ENCODE measurements at regions not wholly inside any gene's neighbourhood (a gene's known extent, or its start where the extent isn't known, plus 50 kb on each side); places are given as distances from the start of the nearest gene placed in this dataset.

DNA sequence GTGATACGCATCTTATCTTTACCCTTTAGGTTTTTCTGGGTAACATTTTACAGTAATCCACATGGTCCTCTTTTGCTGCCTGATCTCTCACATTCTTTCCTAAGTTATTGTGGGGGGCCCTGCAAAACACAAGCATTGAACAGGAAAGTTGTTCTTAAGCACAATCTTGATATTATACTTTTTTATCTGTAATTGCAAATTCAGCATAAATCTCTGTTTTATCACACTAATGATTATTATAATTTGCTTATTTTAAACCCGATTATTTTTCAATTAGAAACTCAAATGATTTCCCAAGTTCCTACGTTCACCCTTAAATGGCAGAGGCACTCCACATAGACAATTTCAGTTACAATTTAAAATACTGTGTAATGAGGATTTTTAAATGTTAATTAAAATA lies 386.0 kb upstream of the GYPC start:
- DNase-seq (no peak), ATAC-seq (ENCODE audit: low read depth) (no peak)
- ChIA-PET CTCF (no interaction called here), POLR2A (no interaction called here)
- no peaks in the 10 kb centered on the region for H3K27me3 ChIP-seq (replicated peaks in 1 of 4; ENCODE audit: control extremely low read depth in 1 of 4, control insufficient read depth in 3 of 4, insufficient read depth in 4 of 4, low read length in 3 of 4)
- no peaks in the 10 kb centered on the region for H3K4me1 ChIP-seq (ENCODE audit: control insufficient read depth in 2 of 2, insufficient read depth in 2 of 2, low read length in 2 of 2)
- no peaks in the 10 kb centered on the region for H4K20me1 ChIP-seq (ENCODE audit: control insufficient read depth, insufficient read depth, low read length, poor library complexity, severe bottlenecking)
- H3K79me2 ChIP-seq (ENCODE audit: control insufficient read depth, insufficient read depth, low read length): no peaks in the 10 kb centered on the region
- H2AFZ ChIP-seq (ENCODE audit: insufficient read depth, low read depth, low read length, poor library complexity, severe bottlenecking): no peak overlapping the region
- Mint-ChIP-seq H3K27ac (no peak overlapping the region), H3K4me3 (no peak overlapping the region), H3K9me3 (ENCODE audit: insufficient read depth) (no peaks in the 10 kb centered on the region), H3K27me3 (no peaks in the 10 kb centered on the region), H3K4me1 (no peaks in the 10 kb centered on the region)
- intact Hi-C loops (cut with micrococcal nuclease): no loop called here
- no peak overlapping the region for H3K4me2 ChIP-seq (replicated peaks; ENCODE audit: low read depth, low read length, poor library complexity, severe bottlenecking)
- no CpG with 5 or more reads among the region's 3 CpGs for WGBS (ENCODE audit: insufficient coverage)
- H3K9ac ChIP-seq (ENCODE audit: low read length): no peak overlapping the region
- no peak for TF ChIP-seq EZH2 (IDR thresholded peaks at IDR 0.05; ENCODE audit: borderline replicate concordance, insufficient read depth, low read depth, low read length, poor library complexity, severe bottlenecking)
- TF ChIP-seq, protein P1, sequence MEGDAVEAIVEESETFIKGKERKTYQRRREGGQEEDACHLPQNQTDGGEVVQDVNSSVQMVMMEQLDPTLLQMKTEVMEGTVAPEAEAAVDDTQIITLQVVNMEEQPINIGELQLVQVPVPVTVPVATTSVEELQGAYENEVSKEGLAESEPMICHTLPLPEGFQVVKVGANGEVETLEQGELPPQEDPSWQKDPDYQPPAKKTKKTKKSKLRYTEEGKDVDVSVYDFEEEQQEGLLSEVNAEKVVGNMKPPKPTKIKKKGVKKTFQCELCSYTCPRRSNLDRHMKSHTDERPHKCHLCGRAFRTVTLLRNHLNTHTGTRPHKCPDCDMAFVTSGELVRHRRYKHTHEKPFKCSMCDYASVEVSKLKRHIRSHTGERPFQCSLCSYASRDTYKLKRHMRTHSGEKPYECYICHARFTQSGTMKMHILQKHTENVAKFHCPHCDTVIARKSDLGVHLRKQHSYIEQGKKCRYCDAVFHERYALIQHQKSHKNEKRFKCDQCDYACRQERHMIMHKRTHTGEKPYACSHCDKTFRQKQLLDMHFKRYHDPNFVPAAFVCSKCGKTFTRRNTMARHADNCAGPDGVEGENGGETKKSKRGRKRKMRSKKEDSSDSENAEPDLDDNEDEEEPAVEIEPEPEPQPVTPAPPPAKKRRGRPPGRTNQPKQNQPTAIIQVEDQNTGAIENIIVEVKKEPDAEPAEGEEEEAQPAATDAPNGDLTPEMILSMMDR (IDR thresholded peaks at IDR 0.05): no peak
- H3K9me3 ChIP-seq (ENCODE audit: control extremely low read depth in 1 of 3, control insufficient read depth in 2 of 3, insufficient read depth in 1 of 3, low read length in 2 of 3): no peaks in the 10 kb centered on the region
- no peak overlapping the region for H3K4me3 ChIP-seq (ENCODE audit: control extremely low read depth in 1 of 5, extremely low read depth in 1 of 5, insufficient read depth in 1 of 5, low read depth in 2 of 5, low read length in 4 of 5)
- H3K27ac ChIP-seq (ENCODE audit: low read length in 2 of 2): no peak overlapping the region
- H3K36me3 ChIP-seq (replicated peaks in 1 of 2; ENCODE audit: control extremely low read depth in 1 of 2, control insufficient read depth in 1 of 2, extremely low read depth in 1 of 2, insufficient read depth in 2 of 2, low read length in 1 of 2): no peaks in the 10 kb centered on the region

DNA sequence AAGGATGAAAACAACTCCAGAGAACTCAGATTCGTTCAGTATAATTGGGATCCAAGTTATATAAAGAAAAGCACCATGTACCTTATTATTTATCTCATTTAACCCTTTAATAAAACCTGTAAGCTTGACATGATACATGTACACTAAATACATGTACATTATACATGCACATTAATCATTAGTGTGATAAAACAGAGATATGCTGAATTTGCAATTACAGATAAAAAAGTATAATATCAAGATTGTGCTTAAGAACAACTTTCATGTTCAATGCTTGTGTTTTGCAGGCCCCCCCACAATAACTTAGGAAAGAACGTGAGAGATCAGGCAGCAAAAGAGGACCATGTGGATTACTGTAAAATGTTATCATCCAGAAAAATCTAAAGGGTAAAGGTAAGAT lies 385.4 kb upstream of the GYPC start:
- intact Hi-C loops (cut with micrococcal nuclease): no loop called here
- no peak for ATAC-seq (ENCODE audit: low read depth)
- H3K4me1 ChIP-seq (ENCODE audit: control insufficient read depth in 2 of 2, insufficient read depth in 2 of 2, low read length in 2 of 2): no peaks in the 10 kb centered on the region
- TF ChIP-seq, protein P1 (IDR thresholded peaks at IDR 0.05): no peak
- TF ChIP-seq EZH2 (IDR thresholded peaks at IDR 0.05; ENCODE audit: borderline replicate concordance, insufficient read depth, low read depth, low read length, poor library complexity, severe bottlenecking): no peak
- DNase-seq: no peak
- no peaks in the 10 kb centered on the region for H3K9me3 ChIP-seq (ENCODE audit: control extremely low read depth in 1 of 3, control insufficient read depth in 2 of 3, insufficient read depth in 1 of 3, low read length in 2 of 3)
- Mint-ChIP-seq H3K9me3 (ENCODE audit: insufficient read depth) (no peaks in the 10 kb centered on the region), H3K27ac (no peak overlapping the region), H3K4me3 (no peak overlapping the region), H3K4me1 (no peaks in the 10 kb centered on the region), H3K27me3 (no peaks in the 10 kb centered on the region)
- no peak overlapping the region for H3K4me3 ChIP-seq (ENCODE audit: control extremely low read depth in 1 of 5, extremely low read depth in 1 of 5, insufficient read depth in 1 of 5, low read depth in 2 of 5, low read length in 4 of 5)
- WGBS (ENCODE audit: insufficient coverage): no CpG with 5 or more reads among the region's 2 CpGs
- no peak overlapping the region for H2AFZ ChIP-seq (ENCODE audit: insufficient read depth, low read depth, low read length, poor library complexity, severe bottlenecking)
- ChIA-PET POLR2A (no interaction called here), CTCF (no interaction called here)
- no peak overlapping the region for H3K9ac ChIP-seq (ENCODE audit: low read length)
- H4K20me1 ChIP-seq (ENCODE audit: control insufficient read depth, insufficient read depth, low read length, poor library complexity, severe bottlenecking): no peaks in the 10 kb centered on the region
- H3K27me3 ChIP-seq (replicated peaks in 1 of 4; ENCODE audit: control extremely low read depth in 1 of 4, control insufficient read depth in 3 of 4, insufficient read depth in 4 of 4, low read length in 3 of 4): no peaks in the 10 kb centered on the region
- H3K36me3 ChIP-seq (replicated peaks in 1 of 2; ENCODE audit: control extremely low read depth in 1 of 2, control insufficient read depth in 1 of 2, extremely low read depth in 1 of 2, insufficient read depth in 2 of 2, low read length in 1 of 2): no peaks in the 10 kb centered on the region
- H3K27ac ChIP-seq (ENCODE audit: low read length in 2 of 2): no peak overlapping the region
- no peak overlapping the region for H3K4me2 ChIP-seq (replicated peaks; ENCODE audit: low read depth, low read length, poor library complexity, severe bottlenecking)
- no peaks in the 10 kb centered on the region for H3K79me2 ChIP-seq (ENCODE audit: control insufficient read depth, insufficient read depth, low read length)
